Left colon (tissue), 2 donors: ENCODE measurements at regions not wholly inside any gene's neighbourhood (a gene's known extent, or its start where the extent isn't known, plus 50 kb on each side); places are given as distances from the start of the nearest gene placed in this dataset.
"Not testable (repeated sequence)": the region's sequence is repeated elsewhere in the genome, so short reads cannot be mapped to it uniquely, and the experiment has no call there.

ENCODE experiments used
- ATAC-seq: fragments of 200-7000 bp; cut with Tn5 transposase; one replicate; pipeline ENCODE4 v1.9.1; 2020; ENCODE audit warnings: mild to moderate bottlenecking, moderate library complexity
- DNase-seq, 2 donors: peaks; one replicate each; pipeline ENCODE4 v3.0.0-alpha.2; 2020
- intact Hi-C, 2 donors: fragments of 100-400 bp; cut with DNase I in 1 of 2; cut with micrococcal nuclease in 1 of 2; formaldehyde crosslinking; loops; one replicate each; pipeline versions ENCODE4 v1.11.2 to v1.14.0; 2022; cut with DNase I, micrococcal nuclease
- donor health status: DM: no; HTN: no; CAD: no.
- donor health status: DM: yes; HTN: yes; CAD: no.

GRCh38 chr7:112584290-112584689 is 103.5 kb downstream of the LSMEM1 start:
- no peak for ATAC-seq

GRCh38 chr7:112587504-112587903 is 106.7 kb downstream of the LSMEM1 start:
- ATAC-seq (no peak), DNase-seq (no peak)
- intact Hi-C loops, result no loop called here

More at GRCh38 chr7:112584290-112584689, 103.5 kb downstream of the LSMEM1 start:
- no peak for DNase-seq
- intact Hi-C loops, result no loop called here

GRCh38 chr7:112592565-112593263 is 111.9 kb downstream of the LSMEM1 start:
- ATAC-seq, intact Hi-C loops, DNase-seq: not testable (repeated sequence)

- intact Hi-C loops, result no loop called here
- ATAC-seq (no peak), DNase-seq (no peak)
Measured at GRCh38 chr7:112594397-112594796, 113.6 kb downstream of the LSMEM1 start.

GRCh38 chr7:112596260-112596659 is 115.5 kb downstream of the LSMEM1 start:
- no peak for DNase-seq
- ATAC-seq, result no peak
- intact Hi-C loops, result no loop called here

GRCh38 chr7:112596981-112597380 is 116.2 kb downstream of the LSMEM1 start:
- DNase-seq, result no peak
- no peak for ATAC-seq
- intact Hi-C loops, result no loop called here

- DNase-seq (no peak), ATAC-seq (no peak)
- intact Hi-C loops, result no loop called here
Measured at GRCh38 chr7:112603673-112604072, 122.9 kb downstream of the LSMEM1 start.

- no peak for DNase-seq
- ATAC-seq, result no peak
Measured at GRCh38 chr7:112610636-112611035, 129.8 kb downstream of the LSMEM1 start.

GRCh38 chr7:112615701-112616100 is 134.9 kb downstream of the LSMEM1 start:
- intact Hi-C loops, result no loop called here
- ATAC-seq (no peak), DNase-seq (no peak)

More at GRCh38 chr7:112610636-112611035, 129.8 kb downstream of the LSMEM1 start:
- intact Hi-C loops, result no loop called here

GRCh38 chr7:112616295-112616694 is 135.5 kb downstream of the LSMEM1 start:
- intact Hi-C loops, result no loop called here
- DNase-seq (no peak), ATAC-seq (no peak)

- intact Hi-C loops, result no loop called here
- no peak for DNase-seq
- ATAC-seq, result no peak
Measured at GRCh38 chr7:112619343-112619742, 138.6 kb downstream of the LSMEM1 start.

GRCh38 chr7:112622159-112622715 is 141.4 kb downstream of the LSMEM1 start:
- intact Hi-C loops, result no loop called here
- ATAC-seq (no peak), DNase-seq (no peak)

GRCh38 chr7:112624416-112624815 is 143.6 kb downstream of the LSMEM1 start:
- DNase-seq (no peak), ATAC-seq (no peak)
- intact Hi-C loops, result no loop called here

- ATAC-seq (peak; percentile 72), DNase-seq (no peak)
- intact Hi-C loops, result no loop called here
Measured at GRCh38 chr7:112630565-112630964, 149.8 kb downstream of the LSMEM1 start.

- intact Hi-C loops, result no loop called here
- DNase-seq, result no peak
- no peak for ATAC-seq
Measured at GRCh38 chr7:112634107-112634506, 153.3 kb downstream of the LSMEM1 start.

- ATAC-seq (no peak), DNase-seq (no peak)
- intact Hi-C loops, result no loop called here
Measured at GRCh38 chr7:112635742-112636141, 154.5 kb downstream of the TMEM168 start.

GRCh38 chr7:112638675-112639400 is 151.4 kb downstream of the TMEM168 start:
- ATAC-seq (peak; percentile 90), DNase-seq (no peak)
- intact Hi-C loops, result no loop called here

- intact Hi-C loops, result no loop called here
- DNase-seq (no peak), ATAC-seq (peak; percentile 81)
Measured at GRCh38 chr7:112640685-112641084, 149.5 kb downstream of the TMEM168 start.

GRCh38 chr7:112646783-112647182 is 143.4 kb downstream of the TMEM168 start:
- intact Hi-C loops, result no loop called here
- DNase-seq, result no peak
- ATAC-seq, result no peak

GRCh38 chr7:112648781-112649180 is 141.4 kb downstream of the TMEM168 start:
- intact Hi-C loops, result no loop called here
- ATAC-seq, result no peak

More at GRCh38 chr7:112648781-112649180, 141.4 kb downstream of the TMEM168 start:
- DNase-seq, result no peak
